Prostate gland (tissue), 2 donors: ENCODE measurements at regions not wholly inside any gene's neighbourhood (a gene's known extent, or its start where the extent isn't known, plus 50 kb on each side); places are given as distances from the start of the nearest gene placed in this dataset.

Experiments used
- POLR2A ChIP-seq: fragments of 450-650 bp; IDR thresholded peaks from one replicate; pipeline ENCODE4 v1.6.1; 2016; ENCODE audit warnings: antibody characterized with exemption, mild to moderate bottlenecking
- POLR2AphosphoS5 ChIP-seq: sonication (generic); formaldehyde crosslinking; IDR thresholded peaks from one replicate; pipeline ENCODE4 v1.6.1; 2017; ENCODE audit warnings: antibody characterized with exemption
- TF ChIP-seq, protein P1 (sequence below), 4 experiments: fragments of 200-600 bp in 2 of 4; fragments of 450-650 bp in 2 of 4; sonication (generic) in 2 of 4; IDR thresholded peaks; 1 replicate in 3 of 4; 2 replicates in 1 of 4; pipeline ENCODE4 v1.5.1; 2016 to 2019; ENCODE audit warnings: antibody characterized with exemption in 4 of 4, mild to moderate bottlenecking in 2 of 4, moderate library complexity in 2 of 4

DNA sequence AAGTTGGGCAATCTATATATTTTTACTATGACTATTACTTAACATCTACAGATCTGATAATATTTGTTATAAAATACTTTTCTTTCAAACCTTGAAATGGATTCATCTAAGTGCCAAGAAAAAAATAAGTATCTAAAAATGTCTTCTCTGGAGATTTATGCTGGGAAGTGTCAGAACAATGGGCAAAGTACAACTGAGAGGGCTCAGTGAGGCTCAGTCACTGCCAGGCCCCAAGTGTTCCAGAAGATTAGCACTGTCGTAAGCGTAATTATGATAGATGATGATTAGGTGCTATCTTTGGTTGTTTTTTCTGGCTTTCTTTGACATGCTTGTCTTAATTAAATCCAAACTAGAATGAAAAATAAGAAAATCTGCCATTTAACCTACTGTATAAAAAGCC lies 72.2 kb upstream of the ADAMTS19 start:
- no peak for TF ChIP-seq POLR2A
- TF ChIP-seq, protein P1, sequence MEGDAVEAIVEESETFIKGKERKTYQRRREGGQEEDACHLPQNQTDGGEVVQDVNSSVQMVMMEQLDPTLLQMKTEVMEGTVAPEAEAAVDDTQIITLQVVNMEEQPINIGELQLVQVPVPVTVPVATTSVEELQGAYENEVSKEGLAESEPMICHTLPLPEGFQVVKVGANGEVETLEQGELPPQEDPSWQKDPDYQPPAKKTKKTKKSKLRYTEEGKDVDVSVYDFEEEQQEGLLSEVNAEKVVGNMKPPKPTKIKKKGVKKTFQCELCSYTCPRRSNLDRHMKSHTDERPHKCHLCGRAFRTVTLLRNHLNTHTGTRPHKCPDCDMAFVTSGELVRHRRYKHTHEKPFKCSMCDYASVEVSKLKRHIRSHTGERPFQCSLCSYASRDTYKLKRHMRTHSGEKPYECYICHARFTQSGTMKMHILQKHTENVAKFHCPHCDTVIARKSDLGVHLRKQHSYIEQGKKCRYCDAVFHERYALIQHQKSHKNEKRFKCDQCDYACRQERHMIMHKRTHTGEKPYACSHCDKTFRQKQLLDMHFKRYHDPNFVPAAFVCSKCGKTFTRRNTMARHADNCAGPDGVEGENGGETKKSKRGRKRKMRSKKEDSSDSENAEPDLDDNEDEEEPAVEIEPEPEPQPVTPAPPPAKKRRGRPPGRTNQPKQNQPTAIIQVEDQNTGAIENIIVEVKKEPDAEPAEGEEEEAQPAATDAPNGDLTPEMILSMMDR (IDR thresholded peaks at IDR 0.05): no peak
- TF ChIP-seq POLR2AphosphoS5: no peak
